GM12878 (cell line): ENCODE measurements at regions not wholly inside any gene's neighbourhood (a gene's known extent, or its start where the extent isn't known, plus 50 kb on each side); places are given as distances from the start of the nearest gene placed in this dataset.

Experiments
- ATAC-seq: fragments of 200-7000 bp; cut with Tn5 transposase; 3 replicates; pipeline ENCODE4 v1.9.1; 2020; ENCODE audit warnings: mild to moderate bottlenecking, moderate library complexity
- BruUV-seq: library from RNA; stranded (reverse); fragments of 400-500 nt; replicated peaks from 2 replicates; lab custom pipeline; 2021; lab: Mats Ljungman, UMichigan
- CTCF ChIA-PET: fragments of 300-600 bp; sonication (Branson Sonifier 250); formaldehyde crosslinking; extraction: SDS; loops from one replicate; lab custom pipeline; 2021; ENCODE audit warnings: inconsistent platforms; lab: Yijun Ruan, JAX
- POLR2A ChIA-PET: fragments of 350-600 bp; formaldehyde crosslinking; extraction: SDS; loops from one replicate; lab custom pipeline; 2021; ENCODE audit warnings: inconsistent platforms; lab: Charles Lee
- RAD21 ChIA-PET: fragments of 300-600 bp; sonication (Branson Sonifier 250); formaldehyde crosslinking; loops from one replicate; lab custom pipeline; 2023; ENCODE audit warnings: antibody characterized with exemption; ENCODE audit not compliant: unreplicated experiment; lab: Charles Lee
- SMC1A ChIA-PET: fragments of 300-600 bp; sonication (Branson Sonifier 250); formaldehyde crosslinking; loops from one replicate; lab custom pipeline; 2023; ENCODE audit not compliant: unreplicated experiment, uncharacterized antibody; lab: Charles Lee
- DNase-seq: peaks from one replicate; pipeline ENCODE4 v3.0.0-alpha.2; 2011; ENCODE audit warnings: low read depth, low spot score
- FAIRE-seq: peaks from 3 replicates; lab custom pipeline; 2011; peaks lifted over from hg19 to GRCh38; lab: Jason Lieb, UNC
- H2AFZ ChIP-seq: 2 replicates; pipeline ENCODE4 v1.6.0; 2011; ENCODE audit warnings: low read depth, low read length, control low read depth; ENCODE audit not compliant: control insufficient read depth
- H3K27ac ChIP-seq: 2 replicates; pipeline ENCODE4 v1.5.1; 2011; ENCODE audit warnings: control low read depth; ENCODE audit not compliant: control insufficient read depth, insufficient read depth
- H3K27me3 ChIP-seq, 2 experiments: replicated peaks in 1 of 2; 2 replicates each; pipeline versions ENCODE4 v1.6.0 to v1.6.1; 2011; ENCODE audit warnings: low read length in 1 of 2; ENCODE audit not compliant: control insufficient read depth in 2 of 2, insufficient read depth in 2 of 2
- H3K36me3 ChIP-seq, 2 experiments: 2 replicates each; pipeline ENCODE4 v1.5.1; 2011; ENCODE audit warnings: low read length in 1 of 2; ENCODE audit not compliant: control insufficient read depth in 2 of 2, insufficient read depth in 2 of 2
- H3K4me1 ChIP-seq: 2 replicates; pipeline ENCODE4 v1.6.1; 2011; ENCODE audit warnings: mild to moderate bottlenecking, low read length, moderate library complexity, mixed read lengths; ENCODE audit not compliant: control insufficient read depth, insufficient read depth
- H3K4me2 ChIP-seq: 2 replicates; pipeline ENCODE4 v1.6.0; 2011; ENCODE audit warnings: control low read depth; ENCODE audit not compliant: control insufficient read depth, insufficient read depth
- H3K4me3 ChIP-seq: fragments of 200-600 bp; sonication (generic); 2 replicates; pipeline ENCODE4 v1.5.1; 2016
- H3K79me2 ChIP-seq: 2 replicates; pipeline ENCODE4 v1.6.0; 2011; ENCODE audit warnings: low read length; ENCODE audit not compliant: control insufficient read depth, insufficient read depth
- H3K9ac ChIP-seq: 2 replicates; pipeline ENCODE4 v1.8.0; 2011; ENCODE audit warnings: low read length, control low read depth, mixed read lengths; ENCODE audit not compliant: control insufficient read depth, insufficient read depth
- H3K9me3 ChIP-seq: replicated peaks from 3 replicates; pipeline ENCODE4 v1.5.1; 2011; ENCODE audit warnings: mild to moderate bottlenecking, low read length; ENCODE audit not compliant: control insufficient read depth, insufficient read depth
- H4K20me1 ChIP-seq: 2 replicates; pipeline ENCODE4 v1.6.0; 2011; ENCODE audit not compliant: control insufficient read depth, insufficient read depth
- EZH2 ChIP-seq: IDR thresholded peaks from 2 replicates; pipeline ENCODE4 v1.6.1; 2012; ENCODE audit warnings: low read depth, mild to moderate bottlenecking, control low read depth, inconsistent platforms, low read length, borderline replicate concordance; ENCODE audit not compliant: control insufficient read depth
- SPI1 ChIP-seq: IDR thresholded peaks from 2 replicates; pipeline ENCODE4 v1.6.1; 2011; ENCODE audit warnings: low read depth, mild to moderate bottlenecking, low read length, moderate library complexity, borderline replicate concordance; ENCODE audit not compliant: insufficient read depth
- ZNF384 ChIP-seq: IDR thresholded peaks from 2 replicates; pipeline ENCODE4 v1.6.1; 2012; ENCODE audit warnings: low read depth, mild to moderate bottlenecking, low read length, improper control_type of control experiment, borderline replicate concordance
- WGBS: methylation state at CpG from one replicate; pipeline ENCODE4 v1.1.6; 2016; ENCODE audit warnings: low lambda C conversion rate; ENCODE audit not compliant: insufficient replicate concordance, insufficient coverage; ENCODE audit errors: missing lambda C conversion rate; 5-methylcytosine and 5-hydroxymethylcytosine counted together
- in situ Hi-C: fragments of 300-500 bp; cut with MboI; formaldehyde crosslinking; loops from 9 replicates; pipeline ENCODE4 v1.14.3; 2018; ENCODE audit warnings: mixed read lengths
- intact Hi-C: fragments of 100-400 bp; cut with micrococcal nuclease; formaldehyde crosslinking; loops from one replicate; pipeline ENCODE4 v1.14.2; 2022; ENCODE audit not compliant: unreplicated experiment
- TF ChIP-seq, protein P1 (sequence below): IDR thresholded peaks from 2 replicates; pipeline ENCODE4 v1.6.1; 2012; ENCODE audit warnings: mild to moderate bottlenecking, low read depth, low read length
- TF ChIP-seq, protein P2 (sequence below): fragments of 450-650 bp; IDR thresholded peaks from 2 replicates; pipeline ENCODE4 v1.6.1; 2018; ENCODE audit warnings: mild to moderate bottlenecking, low read depth, moderate library complexity; ENCODE audit not compliant: partially characterized antibody
- TF ChIP-seq, protein P3 (sequence below): IDR thresholded peaks from 2 replicates; pipeline ENCODE4 v1.6.1; 2011; ENCODE audit warnings: mild to moderate bottlenecking, low read depth, low read length, moderate library complexity; ENCODE audit not compliant: insufficient replicate concordance

DNA sequence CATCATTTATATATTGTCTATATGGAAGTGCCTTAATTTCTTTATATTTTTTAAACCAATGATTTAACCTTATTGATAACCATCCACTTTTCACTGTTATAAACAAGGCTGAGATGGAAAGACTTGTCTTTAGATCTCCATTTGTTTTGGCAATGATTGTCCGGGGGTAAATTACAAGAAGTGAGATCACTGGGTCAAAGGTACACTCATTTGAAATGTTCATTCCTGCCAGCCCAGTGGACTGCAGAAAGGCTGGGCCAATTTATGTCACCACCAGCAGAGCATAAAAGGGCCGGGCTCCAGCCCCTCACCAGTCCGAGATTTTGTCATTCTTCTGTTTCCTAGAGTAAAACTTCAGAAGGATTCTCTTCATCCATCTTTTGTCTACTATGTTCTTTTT is 93.6 kb upstream of the NEO1 start:
- intact Hi-C loops = no loop called here
- FAIRE-seq (no peak), DNase-seq (no peak), ATAC-seq (no peak)
- ChIA-PET RAD21 (no interaction called here), POLR2A (no interaction called here), SMC1A (no interaction called here), CTCF (no interaction called here)
- H3K27ac ChIP-seq = no peak overlapping the region
- no peaks in the 10 kb centered on the region for H3K4me1 ChIP-seq
- 17% methylated on average over 3 of the region's 3 CpGs for WGBS
- BruUV-seq = no TSS peak
- no peaks in the 10 kb centered on the region for H3K36me3 ChIP-seq
- H3K79me2 ChIP-seq = no peaks in the 10 kb centered on the region
- no peaks in the 10 kb centered on the region for H3K9me3 ChIP-seq
- no peaks in the 10 kb centered on the region for H4K20me1 ChIP-seq
- H2AFZ ChIP-seq = no peak overlapping the region
- H3K4me3 ChIP-seq = no peak overlapping the region
- in situ Hi-C loops = no loop called here
- no peak overlapping the region for H3K9ac ChIP-seq
- H3K27me3 ChIP-seq = no peaks in the 10 kb centered on the region; a peak in 1 of 4 replicates
- TF ChIP-seq, protein P1, sequence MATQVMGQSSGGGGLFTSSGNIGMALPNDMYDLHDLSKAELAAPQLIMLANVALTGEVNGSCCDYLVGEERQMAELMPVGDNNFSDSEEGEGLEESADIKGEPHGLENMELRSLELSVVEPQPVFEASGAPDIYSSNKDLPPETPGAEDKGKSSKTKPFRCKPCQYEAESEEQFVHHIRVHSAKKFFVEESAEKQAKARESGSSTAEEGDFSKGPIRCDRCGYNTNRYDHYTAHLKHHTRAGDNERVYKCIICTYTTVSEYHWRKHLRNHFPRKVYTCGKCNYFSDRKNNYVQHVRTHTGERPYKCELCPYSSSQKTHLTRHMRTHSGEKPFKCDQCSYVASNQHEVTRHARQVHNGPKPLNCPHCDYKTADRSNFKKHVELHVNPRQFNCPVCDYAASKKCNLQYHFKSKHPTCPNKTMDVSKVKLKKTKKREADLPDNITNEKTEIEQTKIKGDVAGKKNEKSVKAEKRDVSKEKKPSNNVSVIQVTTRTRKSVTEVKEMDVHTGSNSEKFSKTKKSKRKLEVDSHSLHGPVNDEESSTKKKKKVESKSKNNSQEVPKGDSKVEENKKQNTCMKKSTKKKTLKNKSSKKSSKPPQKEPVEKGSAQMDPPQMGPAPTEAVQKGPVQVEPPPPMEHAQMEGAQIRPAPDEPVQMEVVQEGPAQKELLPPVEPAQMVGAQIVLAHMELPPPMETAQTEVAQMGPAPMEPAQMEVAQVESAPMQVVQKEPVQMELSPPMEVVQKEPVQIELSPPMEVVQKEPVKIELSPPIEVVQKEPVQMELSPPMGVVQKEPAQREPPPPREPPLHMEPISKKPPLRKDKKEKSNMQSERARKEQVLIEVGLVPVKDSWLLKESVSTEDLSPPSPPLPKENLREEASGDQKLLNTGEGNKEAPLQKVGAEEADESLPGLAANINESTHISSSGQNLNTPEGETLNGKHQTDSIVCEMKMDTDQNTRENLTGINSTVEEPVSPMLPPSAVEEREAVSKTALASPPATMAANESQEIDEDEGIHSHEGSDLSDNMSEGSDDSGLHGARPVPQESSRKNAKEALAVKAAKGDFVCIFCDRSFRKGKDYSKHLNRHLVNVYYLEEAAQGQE = no peak
- no peak for TF ChIP-seq ZNF384
- no peak for TF ChIP-seq SPI1
- TF ChIP-seq, protein P2, sequence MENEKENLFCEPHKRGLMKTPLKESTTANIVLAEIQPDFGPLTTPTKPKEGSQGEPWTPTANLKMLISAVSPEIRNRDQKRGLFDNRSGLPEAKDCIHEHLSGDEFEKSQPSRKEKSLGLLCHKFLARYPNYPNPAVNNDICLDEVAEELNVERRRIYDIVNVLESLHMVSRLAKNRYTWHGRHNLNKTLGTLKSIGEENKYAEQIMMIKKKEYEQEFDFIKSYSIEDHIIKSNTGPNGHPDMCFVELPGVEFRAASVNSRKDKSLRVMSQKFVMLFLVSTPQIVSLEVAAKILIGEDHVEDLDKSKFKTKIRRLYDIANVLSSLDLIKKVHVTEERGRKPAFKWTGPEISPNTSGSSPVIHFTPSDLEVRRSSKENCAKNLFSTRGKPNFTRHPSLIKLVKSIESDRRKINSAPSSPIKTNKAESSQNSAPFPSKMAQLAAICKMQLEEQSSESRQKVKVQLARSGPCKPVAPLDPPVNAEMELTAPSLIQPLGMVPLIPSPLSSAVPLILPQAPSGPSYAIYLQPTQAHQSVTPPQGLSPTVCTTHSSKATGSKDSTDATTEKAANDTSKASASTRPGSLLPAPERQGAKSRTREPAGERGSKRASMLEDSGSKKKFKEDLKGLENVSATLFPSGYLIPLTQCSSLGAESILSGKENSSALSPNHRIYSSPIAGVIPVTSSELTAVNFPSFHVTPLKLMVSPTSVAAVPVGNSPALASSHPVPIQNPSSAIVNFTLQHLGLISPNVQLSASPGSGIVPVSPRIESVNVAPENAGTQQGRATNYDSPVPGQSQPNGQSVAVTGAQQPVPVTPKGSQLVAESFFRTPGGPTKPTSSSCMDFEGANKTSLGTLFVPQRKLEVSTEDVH = no peak
- TF ChIP-seq EZH2 = no peak
- TF ChIP-seq, protein P3, sequence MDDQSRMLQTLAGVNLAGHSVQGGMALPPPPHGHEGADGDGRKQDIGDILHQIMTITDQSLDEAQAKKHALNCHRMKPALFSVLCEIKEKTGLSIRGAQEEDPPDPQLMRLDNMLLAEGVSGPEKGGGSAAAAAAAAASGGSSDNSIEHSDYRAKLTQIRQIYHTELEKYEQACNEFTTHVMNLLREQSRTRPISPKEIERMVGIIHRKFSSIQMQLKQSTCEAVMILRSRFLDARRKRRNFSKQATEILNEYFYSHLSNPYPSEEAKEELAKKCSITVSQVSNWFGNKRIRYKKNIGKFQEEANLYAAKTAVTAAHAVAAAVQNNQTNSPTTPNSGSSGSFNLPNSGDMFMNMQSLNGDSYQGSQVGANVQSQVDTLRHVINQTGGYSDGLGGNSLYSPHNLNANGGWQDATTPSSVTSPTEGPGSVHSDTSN = no peak
- TF ChIP-seq, all 136 proteins: peak for 0
- H3K4me2 ChIP-seq = no peak overlapping the region
